Loucy (cell line): ENCODE measurements at regions not wholly inside any gene's neighbourhood (a gene's known extent, or its start where the extent isn't known, plus 50 kb on each side); places are given as distances from the start of the nearest gene placed in this dataset.

ENCODE experiments used
- H2AFZ ChIP-seq: fragments of 200-600 bp; sonication (generic); 2 replicates; pipeline ENCODE4 v1.6.0; 2016; ENCODE audit warnings: antibody characterized with exemption, mild to moderate bottlenecking, low read length, moderate library complexity
- H3F3A ChIP-seq: fragments of 200-600 bp; 2 replicates; pipeline ENCODE4 v1.6.0; 2016; ENCODE audit warnings: antibody characterized with exemption, low read depth, mild to moderate bottlenecking
- H3K27me3 ChIP-seq: fragments of 200-600 bp; sonication (generic); 2 replicates; pipeline ENCODE4 v1.6.1; 2014; ENCODE audit warnings: low read length, mild to moderate bottlenecking; ENCODE audit not compliant: insufficient read depth, poor library complexity, severe bottlenecking
- H3K36me3 ChIP-seq: fragments of 200-600 bp; sonication (generic); 2 replicates; pipeline ENCODE4 v1.6.1; 2016; ENCODE audit warnings: low read length; ENCODE audit not compliant: insufficient read depth
- H3K4me1 ChIP-seq: fragments of 200-600 bp; sonication (generic); 2 replicates; pipeline ENCODE4 v1.5.1; 2014; ENCODE audit warnings: low read length, mild to moderate bottlenecking; ENCODE audit not compliant: insufficient read depth, poor library complexity, severe bottlenecking
- H3K4me2 ChIP-seq: fragments of 200-600 bp; sonication (generic); 2 replicates; pipeline ENCODE4 v1.6.0; 2014; ENCODE audit warnings: antibody characterized with exemption, low read length, low read depth, mild to moderate bottlenecking; ENCODE audit not compliant: poor library complexity, severe bottlenecking
- H3K4me3 ChIP-seq: fragments of 200-600 bp; sonication (generic); 2 replicates; pipeline ENCODE4 v1.5.1; 2014; ENCODE audit warnings: low read length, mild to moderate bottlenecking, mixed read lengths; ENCODE audit not compliant: poor library complexity, severe bottlenecking
- H3K79me2 ChIP-seq: fragments of 200-600 bp; sonication (generic); 2 replicates; pipeline ENCODE4 v1.6.1; 2014; ENCODE audit warnings: low read length; ENCODE audit not compliant: insufficient read depth
- H3K9ac ChIP-seq: fragments of 200-600 bp; sonication (generic); 2 replicates; pipeline ENCODE4 v1.6.0; 2014; ENCODE audit warnings: mild to moderate bottlenecking, low read depth, low read length, moderate library complexity; ENCODE audit not compliant: poor library complexity, severe bottlenecking
- H3K9me2 ChIP-seq: fragments of 200-600 bp; sonication (generic); replicated peaks from 2 replicates; pipeline ENCODE4 v1.6.1; 2016; ENCODE audit warnings: low read depth, low read length, mixed read lengths
- H3K9me3 ChIP-seq: fragments of 200-600 bp; sonication (generic); 2 replicates; pipeline ENCODE4 v1.6.1; 2014; ENCODE audit warnings: mild to moderate bottlenecking, antibody characterized with exemption, low read length, low read depth; ENCODE audit not compliant: insufficient read depth
- H4K20me1 ChIP-seq: fragments of 200-600 bp; sonication (generic); 2 replicates; pipeline ENCODE4 v1.6.0; 2014; ENCODE audit warnings: antibody characterized with exemption, low read length, mild to moderate bottlenecking; ENCODE audit not compliant: insufficient read depth, poor library complexity, severe bottlenecking
- EZH2phosphoT487 ChIP-seq: fragments of 200-600 bp; IDR thresholded peaks from 2 replicates; pipeline ENCODE4 v1.6.1; 2018; ENCODE audit warnings: antibody characterized with exemption, mild to moderate bottlenecking, moderate library complexity, borderline replicate concordance
- TF ChIP-seq, protein P1 (sequence below): fragments of 200-600 bp; sonication (generic); conservative IDR thresholded peaks from 2 replicates; pipeline ENCODE4 v1.5.1; 2014; ENCODE audit warnings: mild to moderate bottlenecking, antibody characterized with exemption, low read length

DNA sequence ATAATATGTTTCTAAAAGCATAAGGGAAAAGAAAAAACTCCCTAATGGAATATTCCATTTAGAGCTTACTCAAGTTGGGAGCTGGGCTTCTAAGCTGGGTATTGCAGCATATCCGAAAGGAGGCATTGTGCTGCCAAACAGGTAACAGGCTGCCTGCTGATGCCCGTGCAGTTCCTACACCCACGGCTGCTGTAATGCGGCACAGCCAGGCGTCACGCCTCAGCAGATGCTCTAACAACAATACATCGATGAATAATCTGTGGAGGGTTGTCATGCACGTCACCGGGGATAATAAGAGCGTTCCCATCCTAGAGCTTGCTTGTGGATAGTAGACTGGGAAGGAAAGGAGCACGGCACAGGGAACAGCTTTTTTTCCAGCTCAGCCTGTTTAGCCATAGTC, 1582.1 kb upstream of the SLC10A2 start:
- H4K20me1 ChIP-seq = no peaks in the 10 kb centered on the region
- H3K9me2 ChIP-seq = no peaks in the 10 kb centered on the region
- H3K4me3 ChIP-seq = no peak overlapping the region
- no peak overlapping the region for H2AFZ ChIP-seq
- H3K4me1 ChIP-seq = no peaks in the 10 kb centered on the region
- H3K79me2 ChIP-seq = no peaks in the 10 kb centered on the region
- no peak overlapping the region for H3K4me2 ChIP-seq
- no peaks in the 10 kb centered on the region for H3F3A ChIP-seq
- H3K9ac ChIP-seq = no peak overlapping the region
- no peaks in the 10 kb centered on the region for H3K9me3 ChIP-seq
- TF ChIP-seq EZH2phosphoT487 = no peak
- TF ChIP-seq, protein P1, sequence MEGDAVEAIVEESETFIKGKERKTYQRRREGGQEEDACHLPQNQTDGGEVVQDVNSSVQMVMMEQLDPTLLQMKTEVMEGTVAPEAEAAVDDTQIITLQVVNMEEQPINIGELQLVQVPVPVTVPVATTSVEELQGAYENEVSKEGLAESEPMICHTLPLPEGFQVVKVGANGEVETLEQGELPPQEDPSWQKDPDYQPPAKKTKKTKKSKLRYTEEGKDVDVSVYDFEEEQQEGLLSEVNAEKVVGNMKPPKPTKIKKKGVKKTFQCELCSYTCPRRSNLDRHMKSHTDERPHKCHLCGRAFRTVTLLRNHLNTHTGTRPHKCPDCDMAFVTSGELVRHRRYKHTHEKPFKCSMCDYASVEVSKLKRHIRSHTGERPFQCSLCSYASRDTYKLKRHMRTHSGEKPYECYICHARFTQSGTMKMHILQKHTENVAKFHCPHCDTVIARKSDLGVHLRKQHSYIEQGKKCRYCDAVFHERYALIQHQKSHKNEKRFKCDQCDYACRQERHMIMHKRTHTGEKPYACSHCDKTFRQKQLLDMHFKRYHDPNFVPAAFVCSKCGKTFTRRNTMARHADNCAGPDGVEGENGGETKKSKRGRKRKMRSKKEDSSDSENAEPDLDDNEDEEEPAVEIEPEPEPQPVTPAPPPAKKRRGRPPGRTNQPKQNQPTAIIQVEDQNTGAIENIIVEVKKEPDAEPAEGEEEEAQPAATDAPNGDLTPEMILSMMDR = no peak
- no peaks in the 10 kb centered on the region for H3K36me3 ChIP-seq
- no peaks in the 10 kb centered on the region for H3K27me3 ChIP-seq

DNA sequence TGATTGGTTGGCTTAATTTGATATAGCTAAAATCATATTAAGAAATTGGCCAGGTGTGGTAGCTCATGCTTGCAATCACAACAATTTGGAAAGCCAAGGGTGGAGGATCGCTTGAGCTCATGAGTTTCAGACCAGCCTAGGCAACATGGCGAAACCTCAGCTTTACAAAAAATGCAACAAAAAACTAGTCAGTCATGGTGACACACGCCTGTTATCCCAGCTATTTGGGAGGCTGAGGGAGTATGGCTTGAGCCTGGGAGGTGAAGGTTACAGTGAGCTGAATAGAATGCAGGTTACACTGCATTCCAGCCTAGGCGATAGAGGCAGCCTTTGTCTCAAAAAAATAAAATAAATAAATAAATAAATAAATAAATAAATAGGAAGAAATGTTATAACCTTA, 1579.6 kb upstream of the SLC10A2 start:
- no peak for TF ChIP-seq EZH2phosphoT487
- TF ChIP-seq, protein P1 = no peak
- H3K9ac ChIP-seq = no peak overlapping the region
- no peaks in the 10 kb centered on the region for H3K9me3 ChIP-seq

DNA sequence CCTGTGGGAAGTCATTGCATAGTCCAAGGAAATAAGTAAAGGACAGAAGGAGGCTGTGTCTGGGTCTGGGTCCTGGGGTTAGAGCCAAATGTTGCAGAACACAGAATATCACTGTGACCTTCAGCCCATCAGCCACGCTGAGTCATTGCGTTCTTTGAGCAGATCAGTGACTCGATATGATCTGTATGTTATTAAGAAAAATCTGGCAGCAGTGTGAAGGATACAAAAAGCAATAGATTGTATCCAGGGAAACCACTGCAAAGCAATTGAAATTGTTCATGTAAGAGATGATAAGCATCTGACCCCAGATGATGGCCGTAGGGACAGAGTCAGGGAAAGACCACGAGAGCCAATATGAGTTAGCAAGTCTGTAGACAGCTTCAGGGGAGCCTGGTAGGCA, 1575.1 kb upstream of the SLC10A2 start:
- Histone ChIP-seq H2AFZ (no peak overlapping the region), H3K4me2 (no peak overlapping the region)

More for the DNA sequence above, 1579.6 kb upstream of the SLC10A2 start:
- no peak overlapping the region for H2AFZ ChIP-seq
- no peaks in the 10 kb centered on the region for H4K20me1 ChIP-seq
- no peaks in the 10 kb centered on the region for H3K9me2 ChIP-seq
- no peaks in the 10 kb centered on the region for H3K36me3 ChIP-seq
- no peaks in the 10 kb centered on the region for H3K4me1 ChIP-seq
- no peak overlapping the region for H3K4me3 ChIP-seq
- H3K4me2 ChIP-seq = no peak overlapping the region
- no peaks in the 10 kb centered on the region for H3K79me2 ChIP-seq
- no peaks in the 10 kb centered on the region for H3K27me3 ChIP-seq
- no peaks in the 10 kb centered on the region for H3F3A ChIP-seq

More for the DNA sequence above, 1575.1 kb upstream of the SLC10A2 start:
- no peaks in the 10 kb centered on the region for H3K36me3 ChIP-seq
- H3K27me3 ChIP-seq = no peaks in the 10 kb centered on the region
- no peaks in the 10 kb centered on the region for H3K4me1 ChIP-seq
- TF ChIP-seq EZH2phosphoT487 = no peak
- TF ChIP-seq, protein P1 = no peak
- H3F3A ChIP-seq = no peaks in the 10 kb centered on the region
- H3K79me2 ChIP-seq = no peaks in the 10 kb centered on the region
- H4K20me1 ChIP-seq = no peaks in the 10 kb centered on the region
- H3K9me2 ChIP-seq = no peaks in the 10 kb centered on the region
- no peaks in the 10 kb centered on the region for H3K9me3 ChIP-seq
- H3K9ac ChIP-seq = no peak overlapping the region
- no peak overlapping the region for H3K4me3 ChIP-seq
